ENCODE measurements at regions not wholly inside any gene's neighbourhood (a gene's known extent, or its start where the extent isn't known, plus 50 kb on each side); places are given as distances from the start of the nearest gene placed in this dataset.

GRCh38 chr2:224109751-224110150 lies 70.7 kb upstream of the SERPINE2 start:
- Histone ChIP-seq H3K9me3 (replicated peaks; ENCODE audit: control insufficient read depth, insufficient read depth, low read length) (no peaks in the 10 kb centered on the region), H3K4me1 (ENCODE audit: control insufficient read depth, insufficient read depth, low read length) (no peaks in the 10 kb centered on the region), H2AFZ (ENCODE audit: control insufficient read depth, low read depth, low read length) (no peak overlapping the region), H3K79me2 (ENCODE audit: control insufficient read depth, insufficient read depth, low read length) (no peaks in the 10 kb centered on the region), H3K4me2 (ENCODE audit: control insufficient read depth, insufficient read depth) (no peak overlapping the region), H3K4me3 (no peak overlapping the region), H3K9ac (ENCODE audit: control insufficient read depth, insufficient read depth, low read length) (no peak overlapping the region), H3K27me3 (replicated peaks in 1 of 2; ENCODE audit: control insufficient read depth in 2 of 2, insufficient read depth in 2 of 2, low read length in 1 of 2) (peaks cover 0 to 2% of the 10 kb centered on the region in 2 experiments; a peak in 1 of 4 replicates), H3K27ac (ENCODE audit: control insufficient read depth, insufficient read depth) (no peak overlapping the region), H4K20me1 (ENCODE audit: control insufficient read depth, insufficient read depth) (no peaks in the 10 kb centered on the region), H3K36me3 (ENCODE audit: control insufficient read depth in 2 of 2, insufficient read depth in 2 of 2, low read length in 1 of 2) (no peaks in the 10 kb centered on the region)
- ChIA-PET POLR2A (no interaction called here), RAD21 (ENCODE audit: unreplicated experiment) (no interaction called here), SMC1A (ENCODE audit: uncharacterized antibody, unreplicated experiment) (no interaction called here), CTCF (no interaction called here)
- in situ Hi-C loops (cut with MboI) = no loop called here
- no TSS peak for BruUV-seq (replicated peaks)
- intact Hi-C loops (cut with micrococcal nuclease; ENCODE audit: unreplicated experiment) = no loop called here
- TF ChIP-seq ZNF274 (IDR thresholded peaks at IDR 0.05; ENCODE audit: insufficient read depth, insufficient read length) (no peak), DPF2 (IDR thresholded peaks at IDR 0.05) (no peak)
- FAIRE-seq (no peak), ATAC-seq (no peak), DNase-seq (ENCODE audit: low read depth, low spot score) (no peak)
- 46% methylated on average over 6 of the region's 6 CpGs for WGBS (ENCODE audit: insufficient coverage, insufficient replicate concordance, low lambda C conversion rate, missing lambda C conversion rate)

GRCh38 chr2:224106794-224107193 lies 67.7 kb upstream of the SERPINE2 start:
- POLR2A ChIA-PET = no interaction called here

More at GRCh38 chr2:224106794-224107193, 67.7 kb upstream of the SERPINE2 start:
- TF ChIP-seq, protein P1, sequence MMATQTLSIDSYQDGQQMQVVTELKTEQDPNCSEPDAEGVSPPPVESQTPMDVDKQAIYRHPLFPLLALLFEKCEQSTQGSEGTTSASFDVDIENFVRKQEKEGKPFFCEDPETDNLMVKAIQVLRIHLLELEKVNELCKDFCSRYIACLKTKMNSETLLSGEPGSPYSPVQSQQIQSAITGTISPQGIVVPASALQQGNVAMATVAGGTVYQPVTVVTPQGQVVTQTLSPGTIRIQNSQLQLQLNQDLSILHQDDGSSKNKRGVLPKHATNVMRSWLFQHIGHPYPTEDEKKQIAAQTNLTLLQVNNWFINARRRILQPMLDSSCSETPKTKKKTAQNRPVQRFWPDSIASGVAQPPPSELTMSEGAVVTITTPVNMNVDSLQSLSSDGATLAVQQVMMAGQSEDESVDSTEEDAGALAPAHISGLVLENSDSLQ (IDR thresholded peaks at IDR 0.05) = no peak
- peaks cover 0 to 2% of the 10 kb centered on the region in 2 experiments; a peak in 1 of 4 replicates for H3K27me3 ChIP-seq (replicated peaks in 1 of 2; ENCODE audit: control insufficient read depth in 2 of 2, insufficient read depth in 2 of 2, low read length in 1 of 2)
- no peaks in the 10 kb centered on the region for H3K4me1 ChIP-seq (ENCODE audit: control insufficient read depth, insufficient read depth, low read length)
- no peak overlapping the region for H3K4me2 ChIP-seq (ENCODE audit: control insufficient read depth, insufficient read depth)
- H3K9ac ChIP-seq (ENCODE audit: control insufficient read depth, insufficient read depth, low read length) = no peak overlapping the region
- intact Hi-C loops (cut with micrococcal nuclease; ENCODE audit: unreplicated experiment) (no loop called here), in situ Hi-C loops (cut with MboI) (no loop called here)
- H3K79me2 ChIP-seq (ENCODE audit: control insufficient read depth, insufficient read depth, low read length) = no peaks in the 10 kb centered on the region
- DNase-seq (ENCODE audit: low read depth, low spot score) (no peak), ATAC-seq (no peak), FAIRE-seq (no peak)
- 43% methylated on average over 2 of the region's 2 CpGs for WGBS (ENCODE audit: insufficient coverage, insufficient replicate concordance, low lambda C conversion rate, missing lambda C conversion rate)
- ChIA-PET CTCF (no interaction called here), SMC1A (ENCODE audit: uncharacterized antibody, unreplicated experiment) (no interaction called here), RAD21 (ENCODE audit: unreplicated experiment) (no interaction called here)
- no peak overlapping the region for H3K27ac ChIP-seq (ENCODE audit: control insufficient read depth, insufficient read depth)
- H3K4me3 ChIP-seq = no peak overlapping the region
- H2AFZ ChIP-seq (ENCODE audit: control insufficient read depth, low read depth, low read length) = no peak overlapping the region
- no peaks in the 10 kb centered on the region for H3K36me3 ChIP-seq (ENCODE audit: control insufficient read depth in 2 of 2, insufficient read depth in 2 of 2, low read length in 1 of 2)
- no TSS peak for BruUV-seq (replicated peaks)
- H3K9me3 ChIP-seq (replicated peaks; ENCODE audit: control insufficient read depth, insufficient read depth, low read length) = no peaks in the 10 kb centered on the region
- H4K20me1 ChIP-seq (ENCODE audit: control insufficient read depth, insufficient read depth) = no peaks in the 10 kb centered on the region

Data from GM12878 (cell line).